HG03039 (cell line): ENCODE measurements at regions not wholly inside any gene's neighbourhood (a gene's known extent, or its start where the extent isn't known, plus 50 kb on each side); places are given as distances from the start of the nearest gene placed in this dataset.
A peak's percentile ranks its signal among the peaks of the same experiment; 100 is the strongest.
"Not testable (repeated sequence)": the region's sequence is repeated elsewhere in the genome, so short reads cannot be mapped to it uniquely, and the experiment has no call there.

ENCODE experiments used
- ATAC-seq: cut with Tn5 transposase; IDR thresholded peaks from one replicate; pipeline ENCODE4 v1.9.1; 2021; ENCODE audit warnings: mild to moderate bottlenecking, moderate library complexity; ENCODE audit not compliant: unreplicated experiment

- ATAC-seq: no peak
Observed at GRCh38 chr5:163870441-163870840, 365.0 kb downstream of the MAT2B start.

- no peak for ATAC-seq
Observed at GRCh38 chr5:163874431-163874830, 369.0 kb downstream of the MAT2B start.

GRCh38 chr5:163874912-163875311 is 369.5 kb downstream of the MAT2B start:
- ATAC-seq: not testable (repeated sequence)

GRCh38 chr5:163877865-163878264 is 372.4 kb downstream of the MAT2B start:
- no peak for ATAC-seq

- ATAC-seq: no peak
Observed at GRCh38 chr5:163878490-163878889, 373.1 kb downstream of the MAT2B start.

GRCh38 chr5:163880302-163880701 is 374.9 kb downstream of the MAT2B start:
- no peak for ATAC-seq

- no peak for ATAC-seq
Observed at GRCh38 chr5:163885117-163885516, 379.7 kb downstream of the MAT2B start.

GRCh38 chr5:163887854-163888253 is 382.4 kb downstream of the MAT2B start:
- ATAC-seq: no peak

GRCh38 chr5:163888366-163888765 is 382.9 kb downstream of the MAT2B start:
- ATAC-seq: no peak

- ATAC-seq: no peak
Observed at GRCh38 chr5:163889369-163889768, 383.9 kb downstream of the MAT2B start.

- ATAC-seq: no peak
Observed at GRCh38 chr5:163890261-163890660, 384.8 kb downstream of the MAT2B start.

GRCh38 chr5:163893281-163893680 is 387.9 kb downstream of the MAT2B start:
- ATAC-seq: no peak

- ATAC-seq: no peak
Observed at GRCh38 chr5:163894645-163895044, 389.2 kb downstream of the MAT2B start.

- ATAC-seq: no peak
Observed at GRCh38 chr5:163898873-163899272, 393.5 kb downstream of the MAT2B start.

- ATAC-seq: not testable (repeated sequence)
Observed at GRCh38 chr5:163907783-163908182, 402.4 kb downstream of the MAT2B start.

GRCh38 chr5:163908253-163908652 is 402.8 kb downstream of the MAT2B start:
- no peak for ATAC-seq

GRCh38 chr5:163910226-163910625 is 404.8 kb downstream of the MAT2B start:
- no peak for ATAC-seq

- no peak for ATAC-seq
Observed at GRCh38 chr5:163912046-163912445, 406.6 kb downstream of the MAT2B start.

GRCh38 chr5:163913548-163913947 is 408.1 kb downstream of the MAT2B start:
- no peak for ATAC-seq

GRCh38 chr5:163914910-163915309 is 409.5 kb downstream of the MAT2B start:
- ATAC-seq: no peak

- peak; percentile 66 for ATAC-seq
Observed at GRCh38 chr5:163915481-163915961, 410.1 kb downstream of the MAT2B start.

- peak; percentile 89 for ATAC-seq
Observed at GRCh38 chr5:163916376-163916775, 411.0 kb downstream of the MAT2B start.

- ATAC-seq: no peak
Observed at GRCh38 chr5:163916861-163917260, 411.4 kb downstream of the MAT2B start.

- ATAC-seq: no peak
Observed at GRCh38 chr5:163917747-163918146, 412.3 kb downstream of the MAT2B start.
